GM19035 (cell line): ENCODE measurements at regions not wholly inside any gene's neighbourhood (a gene's known extent, or its start where the extent isn't known, plus 50 kb on each side); places are given as distances from the start of the nearest gene placed in this dataset.

Experiments
- ATAC-seq: cut with Tn5 transposase; IDR thresholded peaks from one replicate; pipeline ENCODE4 v1.9.1; 2021; ENCODE audit not compliant: unreplicated experiment

- ATAC-seq = no peak
Measured at GRCh38 chr7:16235147-16236114, 185.9 kb downstream of the CRPPA start.

- no peak for ATAC-seq
Measured at GRCh38 chr7:16234493-16235146, 186.7 kb downstream of the CRPPA start.

GRCh38 chr7:16233517-16233916, 187.8 kb downstream of the CRPPA start:
- ATAC-seq = no peak

- ATAC-seq = no peak
Measured at GRCh38 chr7:16232273-16232672, 189.1 kb downstream of the CRPPA start.

GRCh38 chr7:16223963-16224707, 197.2 kb downstream of the CRPPA start:
- ATAC-seq = no peak

GRCh38 chr7:16212610-16213009, 208.7 kb downstream of the CRPPA start:
- ATAC-seq = no peak

GRCh38 chr7:16212032-16212431, 209.3 kb downstream of the CRPPA start:
- ATAC-seq = no peak

GRCh38 chr7:16211402-16211925, 209.9 kb downstream of the CRPPA start:
- ATAC-seq = no peak

GRCh38 chr7:16210171-16210570, 211.2 kb downstream of the CRPPA start:
- no peak for ATAC-seq

- ATAC-seq = no peak
Measured at GRCh38 chr7:16207321-16207720, 214.0 kb downstream of the CRPPA start.

GRCh38 chr7:16205466-16205865, 215.9 kb downstream of the CRPPA start:
- no peak for ATAC-seq

- ATAC-seq = no peak
Measured at GRCh38 chr7:16204953-16205352, 216.4 kb downstream of the CRPPA start.

- no peak for ATAC-seq
Measured at GRCh38 chr7:16203065-16203464, 218.3 kb downstream of the CRPPA start.

- no peak for ATAC-seq
Measured at GRCh38 chr7:16202303-16202702, 219.0 kb downstream of the CRPPA start.

GRCh38 chr7:16200591-16200990, 220.7 kb downstream of the CRPPA start:
- ATAC-seq = no peak

GRCh38 chr7:16193631-16194030, 227.7 kb downstream of the CRPPA start:
- ATAC-seq = no peak

- no peak for ATAC-seq
Measured at GRCh38 chr7:16189026-16189715, 232.2 kb downstream of the CRPPA start.

GRCh38 chr7:16187131-16187530, 234.2 kb downstream of the CRPPA start:
- ATAC-seq = no peak

GRCh38 chr7:16178585-16178984, 242.8 kb downstream of the CRPPA start:
- ATAC-seq = no peak

GRCh38 chr7:16178092-16178491, 243.2 kb downstream of the CRPPA start:
- no peak for ATAC-seq

- ATAC-seq = no peak
Measured at GRCh38 chr7:16174253-16174652, 247.1 kb downstream of the CRPPA start.
